ENCODE measurements at regions not wholly inside any gene's neighbourhood (a gene's known extent, or its start where the extent isn't known, plus 50 kb on each side); places are given as distances from the start of the nearest gene placed in this dataset.

GRCh38 chr11:135031205-135031989 lies 619.4 kb upstream of the B3GAT1 start:
- Mint-ChIP-seq H3K27me3 (ENCODE audit: low read depth) (peaks cover 8% of the 10 kb centered on the region), H3K4me1 (peaks cover 30% of the 10 kb centered on the region), H3K36me3 (peaks cover 6% of the 10 kb centered on the region; the same call in 1 of the 2 replicates), H3K9me3 (peaks cover 25% of the 10 kb centered on the region), H3K4me3 (no peak overlapping the region), H3K27ac (no peak overlapping the region)
- ATAC-seq (no peak), DNase-seq (ENCODE audit: low spot score) (no peak)
- POLR2A ChIA-PET = no interaction called here
- CTCF ChIA-PET = interaction anchor here (2.1 kb wide), 1 partner anchor 163 kb away, joined by 6 read pairs; no protein-coding TSS in a partner anchor
- TF ChIP-seq JUN (CRISPR knock-in tag; IDR thresholded peaks at IDR 0.05) (no peak), ETV6 (CRISPR knock-in tag; IDR thresholded peaks at IDR 0.05) (no peak), SOX15 (CRISPR knock-in tag; IDR thresholded peaks at IDR 0.05) (no peak)
- TF ChIP-seq, protein P1, sequence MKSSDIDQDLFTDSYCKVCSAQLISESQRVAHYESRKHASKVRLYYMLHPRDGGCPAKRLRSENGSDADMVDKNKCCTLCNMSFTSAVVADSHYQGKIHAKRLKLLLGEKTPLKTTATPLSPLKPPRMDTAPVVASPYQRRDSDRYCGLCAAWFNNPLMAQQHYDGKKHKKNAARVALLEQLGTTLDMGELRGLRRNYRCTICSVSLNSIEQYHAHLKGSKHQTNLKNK (CRISPR knock-in tag; IDR thresholded peaks at IDR 0.05) = no peak

DNA sequence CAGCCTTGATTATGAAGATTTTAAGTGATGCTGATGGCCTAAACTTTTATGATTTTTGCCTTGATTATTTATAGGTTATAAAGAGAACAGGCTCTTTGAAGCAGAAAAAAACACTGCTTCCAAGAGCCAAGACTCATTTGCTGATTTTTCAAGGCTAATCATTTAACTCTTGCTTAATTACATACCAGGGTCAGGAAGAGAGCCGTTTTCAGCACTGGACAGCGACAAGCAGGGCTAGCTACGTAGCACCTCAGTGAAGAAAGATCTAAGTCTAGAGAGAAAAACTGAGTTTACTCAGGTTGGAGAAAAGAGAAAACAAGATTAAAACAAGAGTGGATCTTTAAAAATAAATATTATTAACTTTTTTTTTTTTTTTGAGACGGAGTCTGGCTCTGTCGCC lies 615.4 kb upstream of the B3GAT1 start:
- H3K27me3 Mint-ChIP-seq (ENCODE audit: low read depth) = peaks cover 4% of the 10 kb centered on the region; the same call in 1 of the 2 replicates
- ChIA-PET POLR2A (no interaction called here), CTCF (interaction anchor here (1.0 to 2.1 kb wide), 2 partner anchors 159 to 166 kb away, joined by 5 to 10 read pairs; no protein-coding TSS in a partner anchor)
- peaks cover 20% of the 10 kb centered on the region for H3K4me1 Mint-ChIP-seq
- H3K27ac Mint-ChIP-seq = no peak overlapping the region
- peak; percentile 73 for ATAC-seq
- TF ChIP-seq SMAD4 (CRISPR knock-in tag; IDR thresholded peaks at IDR 0.05) (peak; percentile 33; the same call in 1 of the 2 replicates), TCF7 (CRISPR knock-in tag; IDR thresholded peaks at IDR 0.05; ENCODE audit: low read depth) (no peak), KAT7 (CRISPR knock-in tag; IDR thresholded peaks at IDR 0.05; ENCODE audit: borderline replicate concordance) (no peak), TEAD1 (CRISPR knock-in tag; IDR thresholded peaks at IDR 0.05) (peak; percentile 67; the same call in 1 of the 2 replicates), JUN (CRISPR knock-in tag; IDR thresholded peaks at IDR 0.05) (peak; percentile 73; the same call in 1 of the 2 replicates), USF1 (CRISPR knock-in tag; IDR thresholded peaks at IDR 0.05) (peak; percentile 38; the same call in 1 of the 2 replicates), SP1 (CRISPR knock-in tag; conservative IDR thresholded peaks at IDR 0.05) (0 out of 2 replicates have a peak, but pooled peaks have one; percentile 23)
- H3K36me3 Mint-ChIP-seq = no peaks in the 10 kb centered on the region
- no peak overlapping the region for H3K4me3 Mint-ChIP-seq
- H3K9me3 Mint-ChIP-seq = peaks cover 11% of the 10 kb centered on the region
- DNase-seq (ENCODE audit: low spot score) = peak; percentile 70

DNA sequence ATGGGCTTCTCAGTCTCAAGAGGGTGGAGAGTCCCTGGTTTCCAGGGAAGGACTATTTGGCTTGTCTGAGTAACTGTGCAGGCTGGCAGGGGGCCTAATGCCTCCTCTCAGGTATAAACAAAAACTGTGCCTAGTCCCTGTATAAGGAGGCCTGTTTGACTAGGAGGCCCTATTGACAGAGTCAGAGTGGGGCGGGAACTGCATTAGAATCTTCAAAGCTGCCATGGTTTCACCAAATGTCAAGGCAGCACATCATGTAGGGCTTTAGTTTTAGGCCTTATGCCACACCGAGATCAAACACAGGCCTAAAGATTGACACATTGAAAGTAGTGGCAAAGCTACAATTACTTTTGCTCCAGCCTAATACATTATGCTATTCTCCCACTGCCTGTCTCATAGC lies 611.5 kb upstream of the B3GAT1 start:
- ATAC-seq (no peak), DNase-seq (ENCODE audit: low spot score) (no peak)
- peaks cover 15% of the 10 kb centered on the region for H3K36me3 Mint-ChIP-seq
- H3K4me3 Mint-ChIP-seq = no peak overlapping the region
- ChIA-PET CTCF (no interaction called here), POLR2A (no interaction called here)
- H3K27me3 Mint-ChIP-seq (ENCODE audit: low read depth) = peaks cover 3% of the 10 kb centered on the region
- H3K4me1 Mint-ChIP-seq = peaks cover 18% of the 10 kb centered on the region
- H3K9me3 Mint-ChIP-seq = peaks cover 29% of the 10 kb centered on the region
- H3K27ac Mint-ChIP-seq = no peak overlapping the region
- TF ChIP-seq CBFB (CRISPR knock-in tag; IDR thresholded peaks at IDR 0.05; ENCODE audit: low read depth) = no peak
- no peak for TF ChIP-seq ATF2 (CRISPR knock-in tag; IDR thresholded peaks at IDR 0.05; ENCODE audit: borderline replicate concordance, low read depth)
- no peak for TF ChIP-seq FOXP4 (CRISPR knock-in tag; IDR thresholded peaks at IDR 0.05)
- TF ChIP-seq ZNF232 (CRISPR knock-in tag; IDR thresholded peaks at IDR 0.05) = no peak
- no peak for TF ChIP-seq FOXJ3 (CRISPR knock-in tag; IDR thresholded peaks at IDR 0.05; ENCODE audit: borderline replicate concordance)
- TF ChIP-seq ETV6 (CRISPR knock-in tag; IDR thresholded peaks at IDR 0.05) = no peak
- TF ChIP-seq, protein P2, sequence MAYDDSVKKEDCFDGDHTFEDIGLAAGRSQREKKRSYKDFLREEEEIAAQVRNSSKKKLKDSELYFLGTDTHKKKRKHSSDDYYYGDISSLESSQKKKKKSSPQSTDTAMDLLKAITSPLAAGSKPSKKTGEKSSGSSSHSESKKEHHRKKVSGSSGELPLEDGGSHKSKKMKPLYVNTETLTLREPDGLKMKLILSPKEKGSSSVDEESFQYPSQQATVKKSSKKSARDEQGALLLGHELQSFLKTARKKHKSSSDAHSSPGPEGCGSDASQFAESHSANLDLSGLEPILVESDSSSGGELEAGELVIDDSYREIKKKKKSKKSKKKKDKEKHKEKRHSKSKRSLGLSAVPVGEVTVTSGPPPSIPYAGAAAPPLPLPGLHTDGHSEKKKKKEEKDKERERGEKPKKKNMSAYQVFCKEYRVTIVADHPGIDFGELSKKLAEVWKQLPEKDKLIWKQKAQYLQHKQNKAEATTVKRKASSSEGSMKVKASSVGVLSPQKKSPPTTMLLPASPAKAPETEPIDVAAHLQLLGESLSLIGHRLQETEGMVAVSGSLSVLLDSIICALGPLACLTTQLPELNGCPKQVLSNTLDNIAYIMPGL (CRISPR knock-in tag; IDR thresholded peaks at IDR 0.05) = no peak
- TF ChIP-seq E2F1 (CRISPR knock-in tag; IDR thresholded peaks at IDR 0.05) = no peak
- TF ChIP-seq, protein P3, sequence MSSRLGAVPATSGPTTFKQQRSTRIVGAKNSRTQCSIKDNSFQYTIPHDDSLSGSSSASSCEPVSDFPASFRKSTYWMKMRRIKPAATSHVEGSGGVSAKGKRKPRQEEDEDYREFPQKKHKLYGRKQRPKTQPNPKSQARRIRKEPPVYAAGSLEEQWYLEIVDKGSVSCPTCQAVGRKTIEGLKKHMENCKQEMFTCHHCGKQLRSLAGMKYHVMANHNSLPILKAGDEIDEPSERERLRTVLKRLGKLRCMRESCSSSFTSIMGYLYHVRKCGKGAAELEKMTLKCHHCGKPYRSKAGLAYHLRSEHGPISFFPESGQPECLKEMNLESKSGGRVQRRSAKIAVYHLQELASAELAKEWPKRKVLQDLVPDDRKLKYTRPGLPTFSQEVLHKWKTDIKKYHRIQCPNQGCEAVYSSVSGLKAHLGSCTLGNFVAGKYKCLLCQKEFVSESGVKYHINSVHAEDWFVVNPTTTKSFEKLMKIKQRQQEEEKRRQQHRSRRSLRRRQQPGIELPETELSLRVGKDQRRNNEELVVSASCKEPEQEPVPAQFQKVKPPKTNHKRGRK (CRISPR knock-in tag; IDR thresholded peaks at IDR 0.05; ENCODE audit: borderline replicate concordance) = no peak
- TF ChIP-seq, protein P4, sequence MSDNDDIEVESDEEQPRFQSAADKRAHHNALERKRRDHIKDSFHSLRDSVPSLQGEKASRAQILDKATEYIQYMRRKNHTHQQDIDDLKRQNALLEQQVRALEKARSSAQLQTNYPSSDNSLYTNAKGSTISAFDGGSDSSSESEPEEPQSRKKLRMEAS (CRISPR knock-in tag; IDR thresholded peaks at IDR 0.05) = no peak
- TF ChIP-seq TCF7 (CRISPR knock-in tag; IDR thresholded peaks at IDR 0.05; ENCODE audit: low read depth) = no peak
- TF ChIP-seq TEAD1 (CRISPR knock-in tag; IDR thresholded peaks at IDR 0.05) = no peak
- no peak for TF ChIP-seq IRF2 (CRISPR knock-in tag; IDR thresholded peaks at IDR 0.05; ENCODE audit: borderline replicate concordance, low read depth)
- TF ChIP-seq NFE2L1 (CRISPR knock-in tag; IDR thresholded peaks at IDR 0.05) = no peak

Data from WTC11 (cell line).